GM21737 (cell line): ENCODE measurements at regions not wholly inside any gene's neighbourhood (a gene's known extent, or its start where the extent isn't known, plus 50 kb on each side); places are given as distances from the start of the nearest gene placed in this dataset.
"Not testable (repeated sequence)": the region's sequence is repeated elsewhere in the genome, so short reads cannot be mapped to it uniquely, and the experiment has no call there.

ENCODE experiments used
- ATAC-seq: cut with Tn5 transposase; IDR thresholded peaks from one replicate; pipeline ENCODE4 v1.9.1; 2021; ENCODE audit warnings: mild to moderate bottlenecking, moderate library complexity; ENCODE audit not compliant: unreplicated experiment

GRCh38 chr6:115575285-115575684 lies 485.4 kb downstream of the FRK start:
- ATAC-seq: no peak

GRCh38 chr6:115573861-115574260 lies 486.8 kb downstream of the FRK start:
- ATAC-seq: no peak

DNA sequence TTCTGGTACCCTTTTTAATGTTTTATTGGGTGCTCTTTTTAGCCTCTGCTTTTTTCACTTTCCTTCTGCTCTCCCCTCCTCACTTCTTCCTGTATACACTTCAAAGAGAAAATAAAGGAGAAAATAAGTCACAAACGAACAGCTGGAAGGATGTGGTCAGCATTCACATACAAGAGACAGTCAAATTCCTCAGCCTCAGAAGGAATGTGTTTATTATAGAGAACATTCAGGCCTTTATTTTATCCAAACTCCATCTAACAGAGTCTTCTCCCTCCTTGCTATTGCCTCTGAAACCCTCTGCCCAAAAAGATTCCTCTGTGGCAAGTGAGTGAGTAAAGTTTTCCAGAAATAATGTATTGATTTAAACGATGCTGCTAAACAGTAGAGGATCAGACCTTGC lies 490.4 kb downstream of the FRK start:
- no peak for ATAC-seq

GRCh38 chr6:115554060-115554459 lies 506.6 kb downstream of the FRK start:
- ATAC-seq: no peak

GRCh38 chr6:115551527-115551926 lies 509.2 kb downstream of the FRK start:
- ATAC-seq: no peak

DNA sequence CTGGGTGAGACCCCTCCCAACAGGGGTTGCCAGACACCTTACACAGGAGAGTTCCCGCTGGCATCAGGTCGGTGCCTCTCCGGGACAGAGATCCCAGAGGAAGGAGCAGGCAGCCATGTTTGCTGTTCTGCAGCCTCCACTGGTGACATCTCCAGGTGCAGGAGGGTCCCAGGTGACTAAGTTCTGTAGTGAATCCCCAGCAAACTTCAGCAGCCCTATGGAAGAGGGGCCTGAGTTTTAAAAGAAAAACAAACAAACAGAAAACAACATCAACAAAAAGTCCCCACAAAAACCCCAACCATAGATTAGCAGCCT lies 515.1 kb downstream of the FRK start:
- ATAC-seq: no peak

GRCh38 chr6:115544765-115545671 lies 515.7 kb downstream of the FRK start:
- ATAC-seq: no peak

DNA sequence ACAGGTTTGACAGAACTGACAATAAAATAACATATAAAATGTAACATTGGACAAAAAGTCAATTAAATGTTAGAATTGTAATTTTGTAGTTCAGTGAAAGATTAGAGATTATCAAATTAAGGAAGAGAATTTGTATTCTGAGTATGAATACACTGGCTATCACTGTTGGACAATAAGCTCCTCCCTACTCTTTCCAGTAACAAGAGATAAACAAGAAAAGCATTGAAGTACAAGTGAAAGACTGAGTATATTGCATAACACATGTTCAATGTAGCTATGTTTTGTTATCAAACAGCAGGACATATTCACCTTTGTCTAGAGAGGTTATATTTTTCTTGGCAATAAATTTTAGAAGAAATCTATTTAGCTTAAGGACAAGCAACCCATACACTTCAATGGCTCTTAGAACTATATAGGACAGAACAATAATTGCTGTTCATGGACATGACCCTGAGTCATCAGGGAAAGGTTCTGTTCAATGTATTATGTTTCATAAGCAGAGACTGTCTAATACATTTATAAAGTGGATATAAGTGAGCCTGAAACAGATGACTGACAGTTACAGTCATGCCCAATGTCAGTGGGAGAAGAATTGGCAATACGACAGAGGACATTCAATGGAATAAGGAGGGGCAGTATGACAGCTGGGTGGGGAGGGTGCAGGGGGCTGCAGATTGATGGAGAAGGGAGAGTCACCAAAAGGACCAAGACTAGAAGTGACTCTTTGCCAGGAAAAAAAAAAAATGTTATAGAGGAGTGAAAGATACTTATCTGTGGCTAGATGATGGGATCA lies 520.4 kb downstream of the FRK start:
- ATAC-seq: no peak

DNA sequence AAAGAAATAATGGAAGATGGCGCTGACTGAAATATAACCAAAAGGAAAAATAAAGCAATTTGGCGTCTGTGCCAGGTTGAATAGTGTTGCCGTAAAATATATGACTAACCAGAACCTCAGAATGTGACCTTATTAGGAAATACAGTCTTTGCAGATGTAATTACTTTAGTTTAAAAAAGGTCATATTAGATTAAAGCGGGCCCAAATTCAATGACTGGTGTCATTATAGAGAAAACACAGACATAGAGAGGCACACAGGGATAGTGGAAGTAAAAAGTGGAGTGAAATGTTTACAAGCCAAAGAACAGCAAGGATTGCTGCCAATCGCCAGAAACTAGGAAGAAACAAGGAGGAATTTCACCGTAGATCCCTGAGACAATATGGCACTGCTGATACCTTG lies 521.2 kb downstream of the FRK start:
- ATAC-seq: no peak

DNA sequence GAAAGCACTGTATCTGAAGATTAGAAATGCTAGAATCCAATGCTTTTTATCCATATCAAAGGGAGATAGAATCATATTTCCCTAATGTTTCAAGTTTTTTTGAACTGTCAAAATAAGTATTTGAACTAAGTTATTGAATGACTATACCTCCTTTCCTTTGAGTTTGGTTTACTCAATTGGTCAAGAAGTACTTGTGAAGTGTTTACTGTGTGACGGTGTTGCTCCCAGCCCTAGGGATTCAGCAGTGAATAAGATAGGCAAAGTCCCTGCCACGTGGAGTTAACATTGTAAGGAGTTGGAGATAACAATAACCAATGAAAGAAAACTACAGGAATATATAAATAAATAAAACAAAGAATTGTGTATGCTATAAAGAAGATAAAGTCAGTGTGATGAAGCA lies 535.9 kb downstream of the FRK start:
- ATAC-seq: no peak

DNA sequence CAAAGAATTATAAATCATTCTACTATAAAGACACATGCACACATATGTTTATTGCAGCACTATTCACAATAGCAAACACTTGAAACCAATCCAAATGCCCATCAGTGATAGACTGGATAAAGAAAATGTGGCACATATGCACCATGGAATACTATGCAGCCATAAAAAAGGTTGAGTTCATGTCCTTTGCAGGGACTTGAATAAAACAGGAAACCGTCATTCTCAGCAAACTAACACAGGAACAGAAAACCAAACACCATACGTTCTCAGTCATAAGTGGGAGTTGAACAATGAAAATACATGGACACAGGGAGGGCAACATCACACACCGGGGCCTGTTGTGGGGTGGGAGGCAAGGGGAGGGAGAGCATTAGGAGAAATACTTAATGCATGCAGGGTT lies 538.9 kb downstream of the FRK start:
- ATAC-seq: not testable (repeated sequence)

DNA sequence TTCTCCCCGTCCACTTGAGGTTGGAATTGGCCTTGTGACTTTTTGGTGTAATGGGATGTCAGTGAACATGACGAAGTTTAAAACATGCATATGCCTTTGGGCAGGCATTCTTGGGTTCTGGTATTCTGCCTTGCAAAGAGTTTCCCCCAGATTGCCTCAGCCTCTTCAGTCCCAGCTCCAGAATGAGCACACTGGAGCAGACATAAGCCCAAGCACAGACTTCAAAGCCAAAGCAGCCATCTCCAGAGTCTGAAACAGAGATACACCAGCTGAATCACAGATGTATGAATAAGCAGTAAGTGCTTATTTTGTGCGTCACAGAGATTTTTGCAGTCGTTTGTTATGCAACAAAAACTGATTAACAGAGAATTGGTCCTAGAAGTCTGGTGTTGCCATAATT lies 546.0 kb downstream of the FRK start:
- ATAC-seq: no peak

- no peak for ATAC-seq
Measured at GRCh38 chr6:115512923-115513322, 547.8 kb downstream of the FRK start.

DNA sequence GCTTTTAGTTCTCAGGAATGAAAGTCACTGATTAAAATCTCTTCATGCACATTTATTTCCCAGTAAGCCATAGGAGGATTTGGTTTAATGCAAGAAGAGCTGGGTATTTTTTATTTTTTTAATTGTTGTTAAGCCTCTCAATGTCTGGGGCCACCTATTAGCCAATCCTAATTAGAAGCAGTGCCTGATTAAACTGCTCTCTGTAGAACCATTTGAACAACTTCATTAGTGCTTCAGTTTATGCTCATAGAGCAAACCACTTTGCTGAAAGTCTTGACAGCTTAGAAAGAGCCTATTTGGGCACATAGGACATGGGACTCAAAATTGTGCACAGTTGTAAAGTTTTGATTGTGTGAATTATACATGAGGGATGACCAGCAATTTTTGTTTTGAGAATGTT lies 548.9 kb downstream of the FRK start:
- ATAC-seq: no peak

DNA sequence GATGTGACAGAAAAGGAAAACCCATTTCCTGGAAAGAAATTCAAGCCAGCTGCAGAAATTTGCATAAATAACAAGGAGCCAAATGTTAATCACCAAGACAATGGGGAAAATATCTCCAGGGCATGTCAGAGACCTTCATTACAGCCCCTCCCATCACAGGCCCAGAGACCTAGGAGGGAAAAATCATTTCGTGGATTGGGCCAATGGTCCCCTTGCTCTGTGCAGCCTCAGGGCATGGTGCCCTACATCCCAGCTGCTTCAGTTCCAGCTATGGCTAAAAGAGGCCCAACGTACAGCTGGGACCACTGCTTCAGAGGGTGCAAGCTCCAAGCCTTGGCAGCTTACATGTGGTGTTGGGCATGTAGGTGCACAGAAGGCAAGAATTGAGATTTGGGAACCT lies 558.3 kb downstream of the FRK start:
- not testable (repeated sequence) for ATAC-seq

GRCh38 chr6:115495184-115495583 lies 565.5 kb downstream of the FRK start:
- ATAC-seq: no peak

GRCh38 chr6:115487331-115487730 lies 573.4 kb downstream of the FRK start:
- no peak for ATAC-seq

DNA sequence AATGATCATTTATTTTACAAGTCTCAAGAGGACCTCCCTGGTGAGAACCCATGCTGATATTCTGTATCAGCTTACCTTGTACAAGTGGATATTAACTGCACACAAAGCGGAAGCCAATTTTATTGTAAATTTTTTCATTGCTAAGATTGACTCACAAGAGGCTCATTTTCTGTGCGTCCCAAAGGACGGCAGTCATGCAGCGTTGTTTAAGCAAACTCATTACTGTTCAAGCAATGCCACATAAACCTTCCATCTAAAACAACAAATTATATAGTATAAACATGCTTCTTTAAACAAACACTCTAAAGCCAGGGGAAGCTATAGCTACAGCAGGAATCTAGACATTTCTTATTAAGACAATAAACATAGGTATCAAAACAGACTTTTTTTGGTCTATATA lies 575.3 kb downstream of the FRK start:
- ATAC-seq: no peak

GRCh38 chr6:115480543-115480942 lies 580.1 kb downstream of the FRK start:
- not testable (repeated sequence) for ATAC-seq

DNA sequence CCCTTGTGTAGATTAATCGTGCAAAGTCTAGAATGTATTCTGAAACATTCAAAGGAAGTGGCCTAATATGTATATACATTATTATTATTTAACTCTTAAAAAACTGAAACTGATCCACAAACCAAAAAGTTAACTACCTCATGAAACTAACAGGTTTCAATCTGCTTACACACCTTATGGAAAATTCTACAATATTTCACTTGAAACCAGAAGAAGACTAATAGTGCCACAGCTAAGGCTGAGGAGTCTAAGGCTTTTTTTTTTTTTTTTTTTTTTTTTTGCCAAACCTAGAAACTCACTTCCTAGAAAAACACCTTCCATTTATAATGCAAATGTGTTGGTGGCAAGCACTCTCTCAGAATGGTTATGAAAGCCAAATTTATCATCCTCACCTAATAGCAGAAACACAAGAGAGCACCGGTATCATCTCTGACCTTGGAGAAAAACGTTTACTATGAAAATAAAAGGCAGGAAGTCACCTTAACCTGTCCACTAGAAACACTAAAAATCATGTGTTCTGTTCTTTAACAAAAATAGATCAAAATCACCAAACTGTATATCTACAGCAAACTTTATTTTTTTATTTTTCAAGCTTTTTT lies 586.1 kb downstream of the FRK start:
- ATAC-seq: no peak

DNA sequence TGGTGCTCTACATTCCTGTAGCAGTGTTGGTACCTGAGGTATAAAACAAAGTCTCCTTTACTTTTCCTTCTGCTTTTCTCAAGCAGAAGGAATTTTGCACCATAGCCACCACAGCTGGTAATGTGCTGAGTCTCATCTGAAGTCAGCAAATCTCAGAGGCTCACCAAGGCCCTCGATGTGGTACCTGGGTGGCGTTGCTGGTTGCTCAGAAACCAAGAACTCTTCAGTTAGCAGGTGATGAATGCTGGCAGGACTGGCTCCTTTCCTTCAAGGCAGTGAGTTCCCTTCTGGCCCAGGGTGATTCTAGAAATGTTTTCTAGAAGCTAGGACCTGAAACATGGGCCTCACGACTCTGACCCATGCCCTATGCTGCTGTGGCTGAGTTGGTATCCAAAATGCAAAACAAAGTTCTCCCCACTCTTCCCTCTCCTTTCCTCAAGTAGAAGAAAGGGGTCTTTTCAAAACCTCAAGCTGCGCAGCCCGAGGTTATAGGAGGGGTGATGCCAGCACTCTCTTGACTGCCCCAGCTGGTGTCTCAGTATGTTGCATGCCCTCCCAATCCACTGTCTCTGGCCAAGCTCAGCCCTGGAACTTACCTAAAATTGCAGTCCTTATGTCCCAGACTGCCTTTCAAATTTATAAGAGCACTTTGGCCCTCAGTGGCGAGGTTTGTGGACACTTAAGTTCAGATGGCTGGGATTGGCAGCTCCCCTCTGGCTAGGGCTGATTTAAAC lies 592.3 kb downstream of the FRK start:
- no peak for ATAC-seq
